ENCODE measurements at regions not wholly inside any gene's neighbourhood (a gene's known extent, or its start where the extent isn't known, plus 50 kb on each side); places are given as distances from the start of the nearest gene placed in this dataset.
A peak's percentile ranks its signal among the peaks of the same experiment; 100 is the strongest.

DNA sequence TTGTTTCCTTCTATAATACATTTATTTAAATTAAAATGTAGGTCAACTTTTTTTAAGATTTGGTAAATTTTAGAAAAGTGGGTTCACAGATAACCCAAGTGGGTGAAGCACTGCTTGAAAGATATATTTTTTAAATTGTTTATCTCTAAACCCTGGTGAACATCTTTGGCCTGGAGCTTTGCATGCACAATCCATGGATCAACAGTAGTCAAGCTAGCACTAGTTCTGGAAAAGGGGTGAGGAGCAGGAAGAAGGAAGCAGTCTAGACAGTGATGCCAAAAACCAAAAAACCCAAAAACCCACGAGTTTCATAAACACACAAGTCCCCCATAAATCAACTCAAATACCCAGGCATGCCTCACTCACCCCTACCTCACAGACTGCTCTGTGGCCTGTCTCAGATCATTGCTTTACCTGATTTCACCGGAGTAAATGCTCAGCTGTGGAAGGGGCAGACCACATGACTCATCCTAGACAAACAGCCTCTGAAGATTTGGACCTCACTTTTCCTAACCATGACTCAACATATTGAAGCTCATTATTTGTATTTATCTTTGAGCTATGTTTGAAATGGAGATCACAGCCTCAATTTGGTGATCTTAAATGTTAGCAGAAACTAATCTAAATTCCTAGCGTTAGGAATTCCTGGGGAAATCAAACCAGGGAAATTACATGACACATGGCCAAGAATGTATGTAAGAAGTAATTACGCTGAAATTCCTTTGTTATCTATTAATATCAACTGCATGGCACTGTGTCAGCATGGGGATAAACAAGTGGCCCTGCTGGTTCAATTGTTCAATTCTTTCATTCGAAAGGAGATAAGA is 149.6 kb downstream of the ZNF608 start (continued):
- TF ChIP-seq SPEN (CRISPR knock-in tag; IDR thresholded peaks at IDR 0.05; ENCODE audit: low read depth) (no peak), ZNF17 (CRISPR knock-in tag; IDR thresholded peaks at IDR 0.05) (no peak), NCOA5 (CRISPR knock-in tag; IDR thresholded peaks at IDR 0.05) (no peak), ZNF616 (CRISPR knock-in tag; IDR thresholded peaks at IDR 0.05; ENCODE audit: low read depth) (no peak), ZNF75D (CRISPR knock-in tag; IDR thresholded peaks at IDR 0.05; ENCODE audit: borderline replicate concordance) (no peak), ZNF598 (CRISPR knock-in tag; IDR thresholded peaks at IDR 0.05; ENCODE audit: borderline replicate concordance) (no peak), ZNF766 (CRISPR knock-in tag; IDR thresholded peaks at IDR 0.05; ENCODE audit: borderline replicate concordance) (no peak), GATAD1 (CRISPR knock-in tag; IDR thresholded peaks at IDR 0.05) (peak; percentile 24; the same call in 1 of the 2 replicates), GATAD2A (CRISPR knock-in tag; IDR thresholded peaks at IDR 0.05) (peak; percentile 87), ZNF335 (CRISPR knock-in tag; IDR thresholded peaks at IDR 0.05) (no peak), ZNF607 (CRISPR knock-in tag; IDR thresholded peaks at IDR 0.05; ENCODE audit: borderline replicate concordance) (no peak), KDM1A (CRISPR knock-in tag; IDR thresholded peaks at IDR 0.05) (0 out of 2 replicates have a peak, but pooled peaks have one; percentile 45), ZNF337 (CRISPR knock-in tag; IDR thresholded peaks at IDR 0.05; ENCODE audit: borderline replicate concordance, low read depth) (no peak), NRL (CRISPR knock-in tag; IDR thresholded peaks at IDR 0.05; ENCODE audit: borderline replicate concordance) (no peak), MIER3 (CRISPR knock-in tag; IDR thresholded peaks at IDR 0.05; ENCODE audit: borderline replicate concordance) (peak; percentile 57; the same call in 1 of the 2 replicates), ZZZ3 (CRISPR knock-in tag; IDR thresholded peaks at IDR 0.05; ENCODE audit: borderline replicate concordance) (no peak), JUND (CRISPR knock-in tag; IDR thresholded peaks at IDR 0.05) (peak; percentile 95), FOXC1 (CRISPR knock-in tag; IDR thresholded peaks at IDR 0.05; ENCODE audit: borderline replicate concordance) (no peak), SP5 (CRISPR knock-in tag; IDR thresholded peaks at IDR 0.05; ENCODE audit: borderline replicate concordance, low read depth) (peak; percentile 41; the same call in 1 of the 2 replicates), HMGA1 (CRISPR knock-in tag; conservative IDR thresholded peaks at IDR 0.05) (no peak)
- TF ChIP-seq, protein P1, sequence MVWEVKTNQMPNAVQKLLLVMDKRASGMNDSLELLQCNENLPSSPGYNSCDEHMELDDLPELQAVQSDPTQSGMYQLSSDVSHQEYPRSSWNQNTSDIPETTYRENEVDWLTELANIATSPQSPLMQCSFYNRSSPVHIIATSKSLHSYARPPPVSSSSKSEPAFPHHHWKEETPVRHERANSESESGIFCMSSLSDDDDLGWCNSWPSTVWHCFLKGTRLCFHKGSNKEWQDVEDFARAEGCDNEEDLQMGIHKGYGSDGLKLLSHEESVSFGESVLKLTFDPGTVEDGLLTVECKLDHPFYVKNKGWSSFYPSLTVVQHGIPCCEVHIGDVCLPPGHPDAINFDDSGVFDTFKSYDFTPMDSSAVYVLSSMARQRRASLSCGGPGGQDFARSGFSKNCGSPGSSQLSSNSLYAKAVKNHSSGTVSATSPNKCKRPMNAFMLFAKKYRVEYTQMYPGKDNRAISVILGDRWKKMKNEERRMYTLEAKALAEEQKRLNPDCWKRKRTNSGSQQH (CRISPR knock-in tag; IDR thresholded peaks at IDR 0.05; ENCODE audit: low read depth): no peak
- TF ChIP-seq, protein P2, sequence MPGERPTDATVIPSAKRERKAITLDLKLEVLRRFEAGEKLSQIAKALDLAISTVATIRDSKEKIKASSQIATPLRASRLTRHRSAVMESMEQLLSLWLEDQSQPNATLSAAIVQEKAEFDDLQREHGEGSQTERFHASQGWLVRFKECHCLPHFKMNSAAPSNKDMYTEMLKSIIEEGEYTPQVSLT (CRISPR knock-in tag; IDR thresholded peaks at IDR 0.05; ENCODE audit: borderline replicate concordance, low read depth): no peak
- TF ChIP-seq, protein P3, sequence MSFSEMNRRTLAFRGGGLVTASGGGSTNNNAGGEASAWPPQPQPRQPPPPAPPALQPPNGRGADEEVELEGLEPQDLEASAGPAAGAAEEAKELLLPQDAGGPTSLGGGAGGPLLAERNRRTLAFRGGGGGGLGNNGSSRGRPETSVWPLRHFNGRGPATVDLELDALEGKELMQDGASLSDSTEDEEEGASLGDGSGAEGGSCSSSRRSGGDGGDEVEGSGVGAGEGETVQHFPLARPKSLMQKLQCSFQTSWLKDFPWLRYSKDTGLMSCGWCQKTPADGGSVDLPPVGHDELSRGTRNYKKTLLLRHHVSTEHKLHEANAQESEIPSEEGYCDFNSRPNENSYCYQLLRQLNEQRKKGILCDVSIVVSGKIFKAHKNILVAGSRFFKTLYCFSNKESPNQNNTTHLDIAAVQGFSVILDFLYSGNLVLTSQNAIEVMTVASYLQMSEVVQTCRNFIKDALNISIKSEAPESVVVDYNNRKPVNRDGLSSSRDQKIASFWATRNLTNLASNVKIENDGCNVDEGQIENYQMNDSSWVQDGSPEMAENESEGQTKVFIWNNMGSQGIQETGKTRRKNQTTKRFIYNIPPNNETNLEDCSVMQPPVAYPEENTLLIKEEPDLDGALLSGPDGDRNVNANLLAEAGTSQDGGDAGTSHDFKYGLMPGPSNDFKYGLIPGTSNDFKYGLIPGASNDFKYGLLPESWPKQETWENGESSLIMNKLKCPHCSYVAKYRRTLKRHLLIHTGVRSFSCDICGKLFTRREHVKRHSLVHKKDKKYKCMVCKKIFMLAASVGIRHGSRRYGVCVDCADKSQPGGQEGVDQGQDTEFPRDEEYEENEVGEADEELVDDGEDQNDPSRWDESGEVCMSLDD (CRISPR knock-in tag; IDR thresholded peaks at IDR 0.05; ENCODE audit: borderline replicate concordance): no peak
- TF ChIP-seq, protein P4, sequence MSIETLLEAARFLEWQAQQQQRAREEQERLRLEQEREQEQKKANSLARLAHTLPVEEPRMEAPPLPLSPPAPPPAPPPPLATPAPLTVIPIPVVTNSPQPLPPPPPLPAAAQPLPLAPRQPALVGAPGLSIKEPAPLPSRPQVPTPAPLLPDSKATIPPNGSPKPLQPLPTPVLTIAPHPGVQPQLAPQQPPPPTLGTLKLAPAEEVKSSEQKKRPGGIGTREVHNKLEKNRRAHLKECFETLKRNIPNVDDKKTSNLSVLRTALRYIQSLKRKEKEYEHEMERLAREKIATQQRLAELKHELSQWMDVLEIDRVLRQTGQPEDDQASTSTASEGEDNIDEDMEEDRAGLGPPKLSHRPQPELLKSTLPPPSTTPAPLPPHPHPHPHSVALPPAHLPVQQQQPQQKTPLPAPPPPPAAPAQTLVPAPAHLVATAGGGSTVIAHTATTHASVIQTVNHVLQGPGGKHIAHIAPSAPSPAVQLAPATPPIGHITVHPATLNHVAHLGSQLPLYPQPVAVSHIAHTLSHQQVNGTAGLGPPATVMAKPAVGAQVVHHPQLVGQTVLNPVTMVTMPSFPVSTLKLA (IDR thresholded peaks at IDR 0.05): no peak
- TF ChIP-seq, protein P5, sequence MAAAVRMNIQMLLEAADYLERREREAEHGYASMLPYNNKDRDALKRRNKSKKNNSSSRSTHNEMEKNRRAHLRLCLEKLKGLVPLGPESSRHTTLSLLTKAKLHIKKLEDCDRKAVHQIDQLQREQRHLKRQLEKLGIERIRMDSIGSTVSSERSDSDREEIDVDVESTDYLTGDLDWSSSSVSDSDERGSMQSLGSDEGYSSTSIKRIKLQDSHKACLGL (CRISPR knock-in tag; IDR thresholded peaks at IDR 0.05): no peak
